SK-N-SH treated with all-trans-retinoic acid at 6 μM for 48 hours (cell line): ENCODE measurements at regions not wholly inside any gene's neighbourhood (a gene's known extent, or its start where the extent isn't known, plus 50 kb on each side); places are given as distances from the start of the nearest gene placed in this dataset.
"Not testable (repeated sequence)": the region's sequence is repeated elsewhere in the genome, so short reads cannot be mapped to it uniquely, and the experiment has no call there.

ENCODE experiments used
- ARNTL ChIP-seq: fragments of 450-650 bp; formaldehyde crosslinking; IDR thresholded peaks from 2 replicates; pipeline ENCODE4 v1.5.0; 2020; ENCODE audit warnings: low read depth, mild to moderate bottlenecking, moderate library complexity, borderline replicate concordance
- CSDC2 ChIP-seq: fragments of 250-450 bp; sonication (Bioruptor Pico); IDR thresholded peaks from 2 replicates; pipeline ENCODE4 v1.5.0; 2020; ENCODE audit warnings: mild to moderate bottlenecking, moderate library complexity
- GLIS3 ChIP-seq: fragments of 250-450 bp; sonication (Bioruptor Pico); IDR thresholded peaks from 2 replicates; pipeline ENCODE4 v1.5.0; 2020; ENCODE audit warnings: mild to moderate bottlenecking, moderate library complexity
- PATZ1 ChIP-seq: fragments of 250-450 bp; sonication (Bioruptor Pico); IDR thresholded peaks from 2 replicates; pipeline ENCODE4 v1.8.0; 2020; ENCODE audit warnings: mild to moderate bottlenecking, moderate library complexity, borderline replicate concordance
- POU6F1 ChIP-seq: fragments of 250-450 bp; sonication (Bioruptor Pico); IDR thresholded peaks from 2 replicates; pipeline ENCODE4 v1.8.0; 2021; ENCODE audit warnings: low read depth, mild to moderate bottlenecking, moderate library complexity, borderline replicate concordance
- TCF4 ChIP-seq: fragments of 250-450 bp; sonication (Bioruptor Pico); IDR thresholded peaks from 2 replicates; pipeline ENCODE4 v1.8.0; 2021; ENCODE audit warnings: mild to moderate bottlenecking, moderate library complexity, borderline replicate concordance
- TSHZ2 ChIP-seq: fragments of 250-450 bp; sonication (Bioruptor Pico); IDR thresholded peaks from 2 replicates; pipeline ENCODE4 v1.5.0; 2020; ENCODE audit warnings: mild to moderate bottlenecking, moderate library complexity

- TF ChIP-seq PATZ1 (CRISPR knock-in tag); CSDC2 (CRISPR knock-in tag); TCF4 (CRISPR knock-in tag); GLIS3; ARNTL; POU6F1 (CRISPR knock-in tag); TSHZ2: not testable (repeated sequence)
Measured at GRCh38 chr21:9749741-9750230, 771.6 kb upstream of the TPTE start.
